K562 (cell line): ENCODE measurements at regions not wholly inside any gene's neighbourhood (a gene's known extent, or its start where the extent isn't known, plus 50 kb on each side); places are given as distances from the start of the nearest gene placed in this dataset.

Source experiments
- CHAMP1 ChIP-seq: fragments of 450-650 bp; IDR thresholded peaks from 2 replicates; pipeline ENCODE4 v1.6.1; 2016; ENCODE audit warnings: mild to moderate bottlenecking
- HDAC3 ChIP-seq: fragments of 450-650 bp; IDR thresholded peaks from 2 replicates; pipeline ENCODE4 v1.6.1; 2018; ENCODE audit warnings: borderline replicate concordance, mild to moderate bottlenecking, moderate library complexity; ENCODE audit not compliant: partially characterized antibody
- IRF1 ChIP-seq: sonication (generic); formaldehyde crosslinking; IDR thresholded peaks from 2 replicates; pipeline ENCODE4 v1.8.0; 2022; ENCODE audit warnings: missing genetic modification reagents, mild to moderate bottlenecking, borderline replicate concordance
- MITF ChIP-seq: IDR thresholded peaks from 2 replicates; pipeline ENCODE4 v1.6.1; 2014; ENCODE audit warnings: antibody characterized with exemption
- NFYB ChIP-seq: IDR thresholded peaks from 2 replicates; pipeline ENCODE4 v1.6.1; 2011; ENCODE audit warnings: mild to moderate bottlenecking, moderate library complexity; ENCODE audit not compliant: insufficient read length; ENCODE audit errors: extremely low read depth
- ZBTB11 ChIP-seq, 3 experiments: fragments of 200-800 bp in 1 of 3; fragments of 250-450 bp in 1 of 3; fragments of 450-650 bp in 1 of 3; sonication (Bioruptor Pico) in 1 of 3; sonication (Bioruptor generic) in 1 of 3; formaldehyde crosslinking in 1 of 3; IDR thresholded peaks; 2 replicates each; pipeline versions ENCODE4 v1.6.1 to v1.8.0; 2016 to 2022; ENCODE audit warnings: mild to moderate bottlenecking in 2 of 3, missing genetic modification characterization in 2 of 3, missing compliant biosample characterization in 1 of 3, moderate library complexity in 1 of 3
- ZNF507 ChIP-seq: conservative IDR thresholded peaks from 2 replicates; pipeline ENCODE4 v1.6.1; 2017; ENCODE audit warnings: missing genetic modification characterization, missing compliant biosample characterization
- ZNF655 ChIP-seq: fragments of 250-450 bp; sonication (Bioruptor Pico); IDR thresholded peaks from 2 replicates; pipeline ENCODE4 v1.5.0; 2021

- TF ChIP-seq CHAMP1, result no peak
- no peak for TF ChIP-seq NFYB
- TF ChIP-seq ZNF655, result no peak
- TF ChIP-seq HDAC3, result no peak
- TF ChIP-seq MITF, result no peak
- no peak for TF ChIP-seq ZNF507 (tag)
- no peak for TF ChIP-seq IRF1 (CRISPR knock-in tag)
- TF ChIP-seq ZBTB11 (CRISPR knock-in tag; IDR thresholded peaks at IDR 0.05), result no peak
Observed at GRCh38 chr3:127387119-127387518, 99.3 kb upstream of the PRR20G start (continued).
